ENCODE measurements at regions not wholly inside any gene's neighbourhood (a gene's known extent, or its start where the extent isn't known, plus 50 kb on each side); places are given as distances from the start of the nearest gene placed in this dataset.

GRCh38 chr2:221154176-221154575, 417.9 kb downstream of the EPHA4 start:
- TF ChIP-seq CTCF (IDR thresholded peaks at IDR 0.05; ENCODE audit: low read length) (no peak), EZH2 (IDR thresholded peaks at IDR 0.05; ENCODE audit: borderline replicate concordance, low read length) (no peak)

All from OCI-LY1 (cell line).